ENCODE measurements at regions not wholly inside any gene's neighbourhood (a gene's known extent, or its start where the extent isn't known, plus 50 kb on each side); places are given as distances from the start of the nearest gene placed in this dataset.

DNA sequence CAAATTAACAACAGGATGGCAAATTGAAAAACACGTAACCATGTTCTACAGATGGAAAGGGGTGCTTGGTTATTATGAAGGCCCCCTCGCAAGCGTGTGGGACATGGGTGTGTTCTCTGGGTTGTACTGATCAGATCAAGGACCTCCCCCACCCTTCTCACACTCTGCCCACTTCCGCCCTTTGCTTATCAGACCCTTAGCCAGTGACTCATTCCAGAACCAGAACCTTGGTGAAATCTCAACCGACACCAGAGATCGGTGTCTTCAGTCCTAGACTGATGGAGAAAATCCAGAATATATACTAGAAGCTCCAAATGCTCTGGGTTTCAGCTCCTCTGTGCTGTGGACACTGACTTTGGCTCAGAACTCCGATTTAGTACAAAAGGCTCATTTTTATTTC is 64.9 kb downstream of the PTTG1 start:
- TF ChIP-seq, protein P1, sequence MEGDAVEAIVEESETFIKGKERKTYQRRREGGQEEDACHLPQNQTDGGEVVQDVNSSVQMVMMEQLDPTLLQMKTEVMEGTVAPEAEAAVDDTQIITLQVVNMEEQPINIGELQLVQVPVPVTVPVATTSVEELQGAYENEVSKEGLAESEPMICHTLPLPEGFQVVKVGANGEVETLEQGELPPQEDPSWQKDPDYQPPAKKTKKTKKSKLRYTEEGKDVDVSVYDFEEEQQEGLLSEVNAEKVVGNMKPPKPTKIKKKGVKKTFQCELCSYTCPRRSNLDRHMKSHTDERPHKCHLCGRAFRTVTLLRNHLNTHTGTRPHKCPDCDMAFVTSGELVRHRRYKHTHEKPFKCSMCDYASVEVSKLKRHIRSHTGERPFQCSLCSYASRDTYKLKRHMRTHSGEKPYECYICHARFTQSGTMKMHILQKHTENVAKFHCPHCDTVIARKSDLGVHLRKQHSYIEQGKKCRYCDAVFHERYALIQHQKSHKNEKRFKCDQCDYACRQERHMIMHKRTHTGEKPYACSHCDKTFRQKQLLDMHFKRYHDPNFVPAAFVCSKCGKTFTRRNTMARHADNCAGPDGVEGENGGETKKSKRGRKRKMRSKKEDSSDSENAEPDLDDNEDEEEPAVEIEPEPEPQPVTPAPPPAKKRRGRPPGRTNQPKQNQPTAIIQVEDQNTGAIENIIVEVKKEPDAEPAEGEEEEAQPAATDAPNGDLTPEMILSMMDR (IDR thresholded peaks at IDR 0.05) = no peak
- TF ChIP-seq, protein P2, sequence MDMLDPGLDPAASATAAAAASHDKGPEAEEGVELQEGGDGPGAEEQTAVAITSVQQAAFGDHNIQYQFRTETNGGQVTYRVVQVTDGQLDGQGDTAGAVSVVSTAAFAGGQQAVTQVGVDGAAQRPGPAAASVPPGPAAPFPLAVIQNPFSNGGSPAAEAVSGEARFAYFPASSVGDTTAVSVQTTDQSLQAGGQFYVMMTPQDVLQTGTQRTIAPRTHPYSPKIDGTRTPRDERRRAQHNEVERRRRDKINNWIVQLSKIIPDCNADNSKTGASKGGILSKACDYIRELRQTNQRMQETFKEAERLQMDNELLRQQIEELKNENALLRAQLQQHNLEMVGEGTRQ (CRISPR knock-in tag; IDR thresholded peaks at IDR 0.05) = no peak
- TF ChIP-seq, protein P3, sequence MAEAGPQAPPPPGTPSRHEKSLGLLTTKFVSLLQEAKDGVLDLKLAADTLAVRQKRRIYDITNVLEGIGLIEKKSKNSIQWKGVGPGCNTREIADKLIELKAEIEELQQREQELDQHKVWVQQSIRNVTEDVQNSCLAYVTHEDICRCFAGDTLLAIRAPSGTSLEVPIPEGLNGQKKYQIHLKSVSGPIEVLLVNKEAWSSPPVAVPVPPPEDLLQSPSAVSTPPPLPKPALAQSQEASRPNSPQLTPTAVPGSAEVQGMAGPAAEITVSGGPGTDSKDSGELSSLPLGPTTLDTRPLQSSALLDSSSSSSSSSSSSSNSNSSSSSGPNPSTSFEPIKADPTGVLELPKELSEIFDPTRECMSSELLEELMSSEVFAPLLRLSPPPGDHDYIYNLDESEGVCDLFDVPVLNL (CRISPR knock-in tag; IDR thresholded peaks at IDR 0.05; ENCODE audit: borderline replicate concordance, low read depth) = no peak
- TF ChIP-seq JUN (CRISPR knock-in tag; IDR thresholded peaks at IDR 0.05) = no peak
- TF ChIP-seq, protein P4, sequence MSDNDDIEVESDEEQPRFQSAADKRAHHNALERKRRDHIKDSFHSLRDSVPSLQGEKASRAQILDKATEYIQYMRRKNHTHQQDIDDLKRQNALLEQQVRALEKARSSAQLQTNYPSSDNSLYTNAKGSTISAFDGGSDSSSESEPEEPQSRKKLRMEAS (CRISPR knock-in tag; IDR thresholded peaks at IDR 0.05) = no peak
